ENCODE measurements at regions not wholly inside any gene's neighbourhood (a gene's known extent, or its start where the extent isn't known, plus 50 kb on each side); places are given as distances from the start of the nearest gene placed in this dataset.
"Not testable (repeated sequence)": the region's sequence is repeated elsewhere in the genome, so short reads cannot be mapped to it uniquely, and the experiment has no call there.

DNA sequence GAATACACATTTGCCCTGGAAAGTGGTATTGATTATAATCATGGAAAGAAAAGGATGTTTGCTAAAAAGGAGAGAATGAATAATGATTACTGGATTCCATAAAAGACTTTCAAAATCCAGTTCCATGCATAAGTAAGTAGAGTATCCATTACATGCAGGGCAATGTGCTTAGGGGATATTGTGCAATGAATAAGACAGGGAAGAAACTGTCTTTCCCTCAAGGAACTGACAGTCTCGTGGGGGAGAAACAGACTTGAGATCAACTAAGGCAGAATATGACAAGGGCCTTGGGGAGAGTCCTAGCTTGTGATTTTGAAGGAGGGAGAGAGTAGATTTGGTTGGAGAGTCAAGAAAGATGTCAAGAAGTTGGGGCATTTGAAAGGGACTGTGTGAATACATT is 130.6 kb downstream of the SPP2 start:
- no peak for DNase-seq

DNA sequence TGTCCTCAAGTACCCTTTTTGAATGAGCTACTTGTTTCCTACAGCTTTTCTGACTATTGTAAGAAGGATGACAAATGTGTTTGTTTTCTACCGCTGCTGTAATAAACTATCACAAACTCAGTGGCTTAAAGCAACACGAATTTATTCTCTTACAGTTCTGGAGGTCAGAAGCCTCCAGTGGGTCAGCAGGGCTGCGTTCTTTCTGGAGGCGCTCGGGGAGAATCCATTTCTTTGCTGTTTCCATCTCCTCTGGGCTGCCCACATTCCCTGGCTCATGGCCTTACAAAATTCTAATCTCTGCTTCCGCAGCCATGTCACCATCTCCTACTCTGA is 128.5 kb downstream of the SPP2 start:
- DNase-seq, result no peak

DNA sequence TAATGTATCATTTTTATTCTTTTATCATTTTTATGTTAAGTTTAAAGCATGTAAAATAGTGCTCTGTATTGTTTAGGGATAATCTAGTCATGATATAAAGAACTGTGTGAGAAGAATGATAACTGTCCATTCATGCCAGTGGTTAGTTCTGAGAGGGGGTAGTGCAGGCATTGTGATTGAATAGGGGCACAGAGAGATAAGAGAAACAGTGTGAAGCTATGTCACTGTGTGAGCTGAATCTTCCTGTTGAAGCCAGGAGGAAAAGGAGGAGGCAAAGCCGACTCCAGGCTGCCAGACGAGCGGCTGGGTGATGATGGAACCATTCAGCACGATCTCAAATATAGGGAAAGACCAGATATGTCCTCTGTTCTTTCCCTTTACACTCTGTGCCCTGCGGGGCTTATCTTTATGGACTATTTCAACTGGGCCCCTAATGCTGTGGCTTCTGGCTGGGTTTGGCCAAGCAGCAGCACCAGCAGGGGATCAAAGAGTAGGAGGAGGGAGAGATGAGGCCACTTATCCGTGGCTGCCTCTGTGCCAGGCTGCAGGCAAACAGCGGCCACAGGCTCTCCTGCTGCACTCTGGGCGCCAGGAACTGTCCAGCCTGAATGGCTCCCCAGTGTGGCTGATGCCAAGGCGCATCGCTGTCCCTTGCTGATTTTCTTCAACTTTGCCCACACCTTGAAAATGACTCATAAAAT is 128.0 kb downstream of the SPP2 start:
- DNase-seq, result no peak

DNA sequence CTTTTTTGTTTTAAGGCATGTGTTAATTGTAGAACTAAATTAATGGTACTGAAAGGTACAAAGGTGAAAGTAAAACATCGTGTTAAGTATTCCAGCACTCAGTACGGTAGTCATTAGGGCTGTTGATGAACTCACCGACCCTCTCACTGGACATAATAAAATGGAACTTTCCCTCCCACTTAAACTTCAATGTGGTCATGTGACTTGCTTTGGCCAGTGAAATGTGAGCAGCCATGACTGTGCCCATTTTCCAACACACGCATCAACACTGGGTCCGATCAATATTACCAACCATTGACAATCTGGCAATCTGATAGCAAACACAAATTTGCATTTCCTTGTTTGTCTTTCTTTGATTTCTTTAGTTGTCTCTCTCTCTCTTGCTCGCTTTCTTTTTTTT is 125.1 kb downstream of the SPP2 start:
- no peak for DNase-seq

DNA sequence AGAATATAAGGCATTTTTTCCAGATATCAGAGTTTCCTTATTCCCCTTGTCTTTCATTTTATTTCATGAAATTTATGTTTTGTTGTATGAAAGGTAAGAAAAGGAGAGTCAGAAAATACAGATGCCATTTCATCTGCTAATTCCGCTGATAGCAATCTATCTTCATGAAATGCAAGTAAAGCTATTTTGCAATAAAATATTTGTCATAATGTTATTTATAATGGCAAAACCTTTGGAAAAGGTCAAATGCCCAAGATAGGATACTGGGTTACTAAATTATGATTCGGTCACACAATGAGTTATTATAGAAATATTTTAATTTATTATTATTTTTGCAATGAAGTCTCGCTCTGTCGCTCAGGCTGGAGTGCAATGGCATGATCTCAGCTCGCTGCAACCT is 124.2 kb downstream of the SPP2 start:
- DNase-seq, result no peak

DNA sequence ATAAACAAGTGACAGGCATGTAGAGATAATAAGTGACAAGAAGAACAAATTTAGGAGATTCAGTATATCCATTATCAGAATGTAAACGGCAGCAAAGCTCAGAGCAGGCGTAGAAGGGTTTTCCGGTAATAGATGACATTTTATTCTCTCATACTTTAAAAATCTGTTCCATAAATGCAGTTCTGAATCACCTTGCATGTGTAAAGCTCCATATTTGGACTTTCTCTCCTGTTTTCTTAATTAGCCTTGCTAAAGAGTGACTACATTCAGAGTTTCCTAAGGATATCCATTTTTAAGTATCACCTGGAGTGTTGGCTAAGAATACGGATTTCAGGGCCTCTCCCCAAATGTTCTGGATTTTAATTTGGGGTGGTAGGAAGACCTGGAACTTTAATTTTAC is 122.0 kb downstream of the SPP2 start:
- DNase-seq, result no peak

DNA sequence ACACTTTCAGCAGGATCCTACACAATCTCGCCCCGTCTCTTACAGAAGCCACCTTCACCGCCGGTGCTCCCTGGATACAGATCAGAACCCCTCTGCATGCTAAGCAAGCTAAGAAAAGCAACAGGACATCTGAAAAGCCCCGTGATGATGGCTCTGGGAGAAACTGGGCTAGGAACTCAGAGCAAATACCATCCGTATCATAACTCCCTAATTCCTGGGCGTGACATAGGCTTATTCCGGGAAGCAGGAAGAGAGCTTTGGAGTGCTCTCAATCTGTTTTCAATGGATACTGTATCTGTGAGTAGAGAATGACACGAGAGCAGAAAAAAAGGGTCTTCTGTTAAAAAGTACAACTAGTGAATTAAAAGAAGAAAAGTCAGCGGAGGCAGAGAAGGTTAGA is 121.6 kb downstream of the SPP2 start:
- DNase-seq, result no peak

DNA sequence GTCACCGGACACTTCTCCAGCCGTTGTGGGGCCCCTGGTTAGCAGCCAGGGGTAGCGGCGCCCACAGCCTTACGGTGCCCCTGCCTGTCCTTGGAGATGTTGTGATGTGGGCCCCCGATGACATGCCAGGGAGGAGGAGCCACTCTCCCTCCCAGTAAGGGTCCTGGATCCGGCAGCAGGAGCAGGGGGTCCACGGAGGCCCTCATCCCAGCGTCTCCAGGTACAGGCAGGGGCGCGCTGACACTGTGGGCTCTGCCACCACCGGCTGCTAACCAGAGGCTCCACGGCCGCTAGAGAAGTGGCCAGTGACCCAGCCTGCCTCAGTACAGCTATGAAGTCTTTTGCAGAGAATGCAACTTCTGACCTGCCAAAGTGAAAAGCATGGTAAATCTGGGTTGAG is 121.2 kb downstream of the SPP2 start:
- DNase-seq, result no peak

DNA sequence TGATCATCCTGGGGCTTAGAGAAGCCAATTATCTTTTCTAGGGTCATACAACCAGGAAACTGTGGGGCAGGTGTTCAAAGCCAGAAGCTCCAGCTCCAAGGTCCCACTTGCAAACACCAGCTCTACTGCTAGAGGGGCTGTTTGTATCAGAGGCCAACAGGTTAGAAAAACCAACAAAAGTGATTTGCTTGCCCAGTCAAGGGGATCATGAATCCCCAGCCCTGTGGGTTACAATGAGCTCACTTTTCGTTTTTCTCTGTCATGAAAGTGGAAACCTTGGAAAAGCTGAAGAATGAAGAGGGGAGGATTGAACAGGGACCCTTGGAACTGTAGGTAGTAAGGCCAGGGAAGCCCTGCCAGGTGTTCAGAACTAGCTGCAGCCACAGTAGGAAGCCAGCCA is 119.2 kb downstream of the SPP2 start:
- no peak for DNase-seq

DNA sequence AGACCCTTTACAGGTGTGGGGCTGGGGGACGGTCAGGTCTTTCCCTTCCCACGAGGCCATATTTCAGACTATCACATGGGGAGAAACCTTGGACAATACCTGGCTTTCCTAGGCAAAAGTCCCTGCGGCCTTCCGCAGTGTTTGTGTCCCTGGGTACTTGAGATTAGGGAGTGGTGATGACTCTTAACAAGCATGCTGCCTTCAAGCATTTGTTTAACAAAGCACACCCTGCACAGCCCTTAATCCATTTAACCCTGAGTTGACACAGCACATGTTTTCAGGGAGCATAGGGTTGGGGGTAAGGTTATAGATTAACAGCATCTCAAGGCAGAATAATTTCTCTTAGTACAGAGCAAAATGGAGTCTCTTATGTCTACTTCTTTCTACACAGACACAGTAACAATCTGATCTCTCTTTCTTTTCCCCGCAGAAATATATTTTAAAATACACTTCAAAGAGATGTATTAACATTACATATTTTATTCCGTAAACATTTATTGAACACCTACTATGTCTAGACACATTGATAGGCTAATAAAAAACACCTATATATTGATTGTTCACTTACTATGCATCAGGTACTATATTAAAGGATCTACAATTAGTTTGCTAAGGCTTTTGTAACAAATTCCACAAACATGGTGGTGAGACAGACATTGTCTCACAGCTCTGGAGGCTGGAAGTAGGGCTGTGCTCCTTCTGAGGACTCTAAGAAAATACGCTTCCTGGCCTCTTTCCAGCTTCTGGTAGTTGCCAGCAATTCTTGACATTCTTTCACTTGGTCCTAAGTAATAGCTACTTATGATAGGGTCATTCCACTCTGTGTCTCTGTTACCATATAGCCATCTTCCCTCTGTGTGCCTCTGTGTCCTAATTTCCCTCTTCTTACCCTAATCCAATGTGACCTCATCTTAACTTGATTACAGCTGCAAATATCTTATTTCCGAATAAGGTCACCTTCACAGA is 118.4 kb downstream of the SPP2 start:
- DNase-seq, result not testable (repeated sequence)

DNA sequence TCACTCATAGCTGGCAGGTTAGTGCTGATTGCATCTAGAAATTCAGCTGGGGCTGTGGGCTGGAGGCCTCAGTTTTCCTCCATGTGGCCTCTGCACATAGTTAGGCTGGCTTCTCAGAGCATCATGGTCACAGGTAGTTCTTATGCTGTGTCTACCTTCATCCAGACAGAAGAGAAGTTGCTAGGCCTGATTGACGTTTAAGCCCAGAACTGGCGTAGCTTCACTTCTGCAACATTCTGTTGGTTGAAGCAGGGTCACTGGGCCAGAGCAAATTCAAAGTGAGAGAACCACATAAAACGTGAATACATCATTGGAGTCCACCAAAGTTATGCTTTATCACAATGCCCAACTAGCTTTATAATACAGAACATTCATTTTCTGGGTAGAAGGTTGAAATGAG is 116.0 kb downstream of the SPP2 start:
- DNase-seq, result no peak

DNA sequence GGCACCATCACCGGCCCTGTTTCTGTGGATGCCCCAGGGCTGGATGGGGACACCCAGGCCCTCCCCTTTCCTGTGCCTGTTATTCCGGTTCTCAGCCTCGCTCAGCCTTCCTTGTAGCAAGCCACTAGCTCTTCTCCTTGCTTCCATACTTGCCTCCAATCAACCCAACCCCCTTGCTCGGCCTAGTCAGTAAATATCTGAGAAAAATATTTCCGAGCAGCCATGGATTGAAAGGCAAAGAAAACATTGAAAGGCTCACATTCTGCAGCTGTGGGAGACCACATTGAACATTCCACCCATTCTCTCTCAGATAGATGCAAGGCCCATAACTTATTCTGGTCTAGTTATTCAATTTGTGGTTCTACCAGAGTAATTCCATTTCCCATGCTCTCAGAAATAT is 114.9 kb downstream of the SPP2 start:
- no peak for DNase-seq

DNA sequence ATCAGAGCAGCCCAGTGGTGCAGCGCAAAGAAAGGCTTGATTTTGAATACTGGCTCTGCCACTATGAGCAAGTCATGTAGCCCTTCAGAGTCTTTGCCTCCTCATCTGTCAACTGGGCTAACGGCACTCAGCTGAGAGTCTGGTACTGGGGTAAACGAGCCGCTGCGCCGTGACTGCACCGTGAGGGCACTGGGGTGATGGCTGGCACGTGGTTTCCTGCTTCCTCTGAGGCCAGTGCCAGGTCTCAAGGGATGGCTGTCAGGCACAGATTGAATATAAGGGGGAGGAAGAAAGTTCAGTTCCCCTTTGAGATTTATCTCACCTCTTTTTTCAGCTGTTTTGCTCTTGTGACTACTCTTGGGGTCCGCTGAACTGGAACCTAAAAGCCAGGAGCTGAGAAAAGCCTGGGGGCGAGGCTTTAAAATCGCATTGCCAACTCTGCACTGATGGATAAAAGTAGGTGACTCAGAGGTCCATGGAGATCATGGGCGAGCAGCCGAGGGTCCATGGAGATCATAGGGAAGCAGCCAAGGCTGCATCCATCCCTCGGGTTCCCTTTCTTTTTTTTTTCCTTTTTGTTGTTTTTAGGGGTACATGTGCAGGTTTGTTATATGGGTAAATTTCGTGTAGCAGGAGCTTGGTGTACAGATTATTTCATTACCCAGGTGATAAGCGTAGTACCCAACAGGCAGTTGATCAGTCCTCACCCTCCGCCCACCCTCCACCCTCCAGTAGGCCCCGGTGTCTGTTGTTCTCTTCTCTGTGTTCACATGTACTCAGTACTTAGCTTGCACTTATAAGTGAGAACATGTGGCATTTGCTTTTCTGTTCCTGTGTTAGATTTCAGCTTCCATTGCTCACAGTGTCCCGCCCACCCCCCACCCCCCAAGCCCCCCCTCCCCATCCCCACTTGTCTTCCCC is 114.3 kb downstream of the SPP2 start:
- no peak for DNase-seq

DNA sequence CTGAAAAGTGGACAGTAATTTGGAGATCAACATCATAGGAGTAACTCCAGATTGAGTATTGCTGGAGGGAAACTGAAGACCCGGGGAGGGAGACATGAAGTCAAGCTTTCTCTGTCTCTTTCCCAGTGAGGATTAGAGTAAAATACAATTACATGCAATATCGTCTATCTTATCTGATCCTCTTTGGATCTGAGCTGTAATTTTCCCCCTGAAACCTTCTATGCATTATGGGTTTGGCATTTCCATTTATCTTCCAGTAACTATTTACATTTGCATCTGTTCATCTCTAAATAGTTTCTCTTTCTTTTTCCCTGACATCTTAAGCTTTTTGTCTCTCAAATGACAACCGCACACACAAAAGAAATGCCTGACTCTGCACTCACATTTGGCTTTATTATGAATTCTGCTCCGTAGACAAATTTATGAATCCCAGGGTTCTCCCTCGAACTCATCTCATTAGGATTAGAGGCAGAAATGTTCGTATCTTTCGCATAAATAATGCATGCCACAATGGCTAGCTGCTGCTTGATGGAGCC is 113.1 kb downstream of the SPP2 start:
- no peak for DNase-seq

DNA sequence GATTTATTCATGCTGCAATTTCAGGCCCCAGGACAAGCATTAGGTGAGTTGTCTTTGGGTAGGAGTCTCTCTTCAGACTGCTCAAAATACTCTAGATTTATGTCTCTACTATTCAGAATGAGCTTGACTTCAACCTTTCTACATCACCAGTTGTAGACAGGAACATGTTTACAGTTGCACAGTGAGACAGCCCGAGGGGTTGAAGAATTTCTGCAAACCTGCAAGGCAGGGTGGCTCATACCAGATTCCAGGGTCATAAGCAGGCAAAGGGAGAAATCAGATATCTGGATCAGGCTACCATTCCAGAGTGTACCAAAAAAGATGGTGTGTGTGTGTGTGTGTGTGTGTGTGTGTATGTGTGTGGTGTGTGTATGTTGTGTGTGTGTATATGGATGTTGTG is 112.4 kb downstream of the SPP2 start:
- DNase-seq, result no peak

DNA sequence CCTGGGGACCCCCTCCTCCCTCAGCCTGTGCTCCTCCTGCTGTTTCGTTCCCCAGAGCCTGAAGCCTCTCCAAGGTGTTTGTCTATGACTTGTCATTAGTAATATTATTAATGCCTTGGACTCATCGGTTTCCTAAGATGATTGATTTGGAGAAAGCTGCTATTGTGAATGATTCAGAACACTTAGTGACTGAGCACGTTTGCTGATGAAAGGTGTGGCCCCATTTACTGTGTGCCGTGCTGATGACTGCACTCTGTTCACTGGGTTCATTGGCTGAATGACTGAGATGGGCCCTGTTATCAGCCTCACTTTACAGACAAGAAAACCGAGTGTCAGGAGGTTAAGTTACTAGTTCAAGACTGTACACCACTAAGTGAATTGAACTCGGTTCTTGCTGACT is 111.4 kb downstream of the SPP2 start:
- no peak for DNase-seq

DNA sequence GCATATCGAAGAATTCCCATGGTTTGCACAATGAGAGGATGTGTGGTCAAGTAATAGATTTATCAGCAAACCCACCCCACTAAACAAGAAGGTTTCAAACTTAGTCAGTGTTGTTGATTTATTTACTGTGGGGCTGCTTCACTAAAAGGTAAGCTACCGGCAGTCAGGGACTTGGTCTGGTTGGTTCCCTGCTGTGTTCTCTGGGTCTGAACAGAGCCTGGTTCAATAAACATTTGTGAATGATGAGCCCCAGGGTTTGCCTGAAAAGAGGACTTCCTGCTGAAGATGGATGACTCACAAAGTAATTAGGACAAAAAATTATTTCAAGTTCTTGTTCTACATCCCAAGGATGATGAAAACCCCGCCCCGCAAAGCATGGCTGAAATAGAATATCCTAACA is 108.3 kb downstream of the SPP2 start:
- DNase-seq, result no peak

DNA sequence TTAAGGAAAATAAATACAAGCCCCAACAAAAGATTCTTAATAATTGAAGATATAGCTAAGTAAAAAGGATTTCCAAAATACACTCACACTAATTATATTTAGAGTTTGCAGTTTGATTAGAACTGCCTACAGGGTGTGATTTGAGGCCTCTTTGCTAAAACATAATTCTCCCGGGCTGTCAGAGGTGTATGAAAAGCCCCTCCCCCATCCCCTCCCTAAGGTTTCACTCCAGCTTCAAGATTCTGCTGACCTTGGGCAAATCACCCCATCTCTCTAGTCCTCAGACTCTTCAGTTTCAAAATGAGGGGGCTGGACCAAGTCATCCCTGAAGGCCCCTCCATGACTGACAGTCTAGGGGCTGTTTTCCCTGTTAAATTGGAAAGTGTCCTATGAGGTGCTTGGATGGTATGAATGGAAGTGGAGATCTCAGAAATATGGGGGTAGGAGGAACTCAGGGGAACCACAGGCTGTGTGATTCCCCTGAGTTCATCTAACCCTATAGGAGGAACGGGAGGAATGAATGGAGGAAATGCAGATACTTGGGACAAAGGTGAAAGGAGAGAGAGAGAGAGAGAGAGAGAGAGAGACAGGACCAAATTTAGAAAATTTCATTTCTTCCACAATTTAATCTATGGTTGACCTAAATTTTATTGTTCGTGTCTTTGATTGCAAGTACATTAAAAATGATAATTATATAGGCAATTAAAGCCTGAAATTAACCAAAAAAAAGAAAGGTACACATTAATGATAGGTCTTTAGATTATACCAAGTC is 107.5 kb downstream of the SPP2 start:
- DNase-seq, result no peak

DNA sequence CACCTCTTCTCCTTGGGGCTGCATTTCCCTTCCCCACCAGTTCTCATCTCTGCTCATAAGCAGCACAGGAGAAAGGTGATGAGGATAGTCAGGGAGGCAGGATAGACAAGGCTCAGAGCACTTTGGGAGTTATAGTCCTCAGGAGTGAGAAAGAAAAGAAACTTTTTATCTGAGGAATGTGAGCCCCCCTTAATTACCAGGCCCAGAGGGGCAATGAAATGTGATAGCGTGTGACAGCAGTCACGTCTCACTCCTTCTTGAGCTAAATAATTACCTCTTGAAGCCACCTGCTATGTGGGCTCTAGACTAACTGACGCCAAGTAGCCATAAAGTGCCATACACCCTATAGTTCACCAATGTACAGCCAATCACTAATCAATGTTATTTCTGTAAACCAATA is 105.8 kb downstream of the SPP2 start:
- DNase-seq, result no peak

DNA sequence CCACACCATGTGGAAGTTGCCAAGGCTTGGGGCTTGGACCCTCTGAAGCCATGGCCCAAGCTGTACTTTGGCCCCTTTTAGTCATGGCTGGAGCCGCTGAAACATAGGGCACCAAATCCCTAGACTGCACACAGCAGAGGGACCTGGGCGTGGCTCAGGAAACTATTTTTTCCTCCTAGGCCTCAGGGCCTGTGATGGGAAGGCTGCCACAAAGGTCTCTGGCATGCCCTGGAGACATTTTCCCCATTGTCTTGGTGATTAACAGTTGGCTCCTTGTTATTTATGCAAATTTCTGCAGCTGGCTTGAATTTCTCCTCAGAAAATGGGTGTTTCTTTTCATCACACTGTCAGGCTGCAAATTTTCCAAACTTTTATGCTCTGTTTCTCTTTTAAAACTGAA is 102.3 kb downstream of the SPP2 start:
- not testable (repeated sequence) for DNase-seq

DNA sequence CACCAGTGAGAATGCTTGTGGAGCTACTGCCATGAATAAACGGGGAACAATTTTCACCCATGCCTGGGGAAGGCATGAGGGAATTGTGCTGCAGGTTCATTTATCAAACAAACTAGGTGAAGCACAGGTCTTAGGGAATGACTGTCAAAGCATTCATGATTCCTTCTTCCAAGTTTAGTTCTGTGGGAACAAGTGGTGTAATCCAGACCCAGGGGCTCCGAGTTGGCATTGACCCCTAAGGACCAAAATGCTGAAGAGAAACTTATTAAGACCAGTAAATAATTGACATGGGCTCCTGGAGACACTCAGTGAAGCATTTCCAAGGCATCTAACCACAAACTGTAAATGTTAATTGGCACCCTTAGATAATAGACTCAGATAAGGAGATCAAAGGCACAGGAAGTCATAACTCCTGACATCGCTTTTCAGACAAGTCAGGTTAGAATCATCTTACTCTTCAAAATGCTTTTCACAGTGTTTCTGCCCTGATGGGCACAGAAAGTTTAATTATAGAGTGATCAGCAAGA is 96.9 kb downstream of the SPP2 start:
- no peak for DNase-seq

Data from KG1 (cell line).